ENCODE measurements at regions not wholly inside any gene's neighbourhood (a gene's known extent, or its start where the extent isn't known, plus 50 kb on each side); places are given as distances from the start of the nearest gene placed in this dataset.

DNA sequence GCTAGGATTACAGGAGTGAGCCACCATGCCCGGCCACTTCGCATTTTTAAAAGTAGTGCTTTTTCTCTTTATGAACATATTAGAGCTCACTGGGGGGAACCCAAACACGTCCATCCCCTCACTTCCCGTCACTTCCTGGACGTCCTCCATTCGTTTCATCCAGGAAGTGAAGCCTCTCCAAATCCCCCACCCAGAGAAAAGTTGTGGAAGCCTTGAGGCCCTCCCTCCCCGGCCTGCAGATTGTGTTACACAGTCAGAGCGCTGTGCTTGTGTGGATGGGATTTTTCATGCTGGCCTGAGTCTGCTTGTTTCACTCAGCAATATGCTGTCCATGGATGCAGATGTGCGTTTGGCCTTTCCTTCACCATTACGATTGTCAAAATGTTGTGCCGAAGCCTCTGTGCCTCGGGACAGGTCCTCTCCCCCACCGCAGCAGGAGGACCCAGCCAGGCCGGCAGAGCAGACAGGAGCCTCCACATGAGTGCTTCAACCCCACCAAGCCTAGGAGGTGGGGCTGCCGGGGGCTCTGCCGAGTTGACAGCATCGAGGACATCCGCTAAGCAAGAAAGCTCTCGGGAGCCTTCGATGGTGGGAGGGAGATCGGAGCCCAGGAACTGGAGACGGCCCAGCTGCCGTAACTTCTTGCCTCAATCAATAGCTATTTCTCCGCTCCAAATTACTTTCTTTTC is 121.6 kb upstream of the PPP1R26 start:
- TF ChIP-seq, protein P1, sequence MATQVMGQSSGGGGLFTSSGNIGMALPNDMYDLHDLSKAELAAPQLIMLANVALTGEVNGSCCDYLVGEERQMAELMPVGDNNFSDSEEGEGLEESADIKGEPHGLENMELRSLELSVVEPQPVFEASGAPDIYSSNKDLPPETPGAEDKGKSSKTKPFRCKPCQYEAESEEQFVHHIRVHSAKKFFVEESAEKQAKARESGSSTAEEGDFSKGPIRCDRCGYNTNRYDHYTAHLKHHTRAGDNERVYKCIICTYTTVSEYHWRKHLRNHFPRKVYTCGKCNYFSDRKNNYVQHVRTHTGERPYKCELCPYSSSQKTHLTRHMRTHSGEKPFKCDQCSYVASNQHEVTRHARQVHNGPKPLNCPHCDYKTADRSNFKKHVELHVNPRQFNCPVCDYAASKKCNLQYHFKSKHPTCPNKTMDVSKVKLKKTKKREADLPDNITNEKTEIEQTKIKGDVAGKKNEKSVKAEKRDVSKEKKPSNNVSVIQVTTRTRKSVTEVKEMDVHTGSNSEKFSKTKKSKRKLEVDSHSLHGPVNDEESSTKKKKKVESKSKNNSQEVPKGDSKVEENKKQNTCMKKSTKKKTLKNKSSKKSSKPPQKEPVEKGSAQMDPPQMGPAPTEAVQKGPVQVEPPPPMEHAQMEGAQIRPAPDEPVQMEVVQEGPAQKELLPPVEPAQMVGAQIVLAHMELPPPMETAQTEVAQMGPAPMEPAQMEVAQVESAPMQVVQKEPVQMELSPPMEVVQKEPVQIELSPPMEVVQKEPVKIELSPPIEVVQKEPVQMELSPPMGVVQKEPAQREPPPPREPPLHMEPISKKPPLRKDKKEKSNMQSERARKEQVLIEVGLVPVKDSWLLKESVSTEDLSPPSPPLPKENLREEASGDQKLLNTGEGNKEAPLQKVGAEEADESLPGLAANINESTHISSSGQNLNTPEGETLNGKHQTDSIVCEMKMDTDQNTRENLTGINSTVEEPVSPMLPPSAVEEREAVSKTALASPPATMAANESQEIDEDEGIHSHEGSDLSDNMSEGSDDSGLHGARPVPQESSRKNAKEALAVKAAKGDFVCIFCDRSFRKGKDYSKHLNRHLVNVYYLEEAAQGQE (IDR thresholded peaks at IDR 0.05; ENCODE audit: insufficient read depth in 1 of 2, low read depth in 2 of 2, low read length in 2 of 2) = no peak
- no peak for TF ChIP-seq SIN3A (IDR thresholded peaks at IDR 0.05; ENCODE audit: borderline replicate concordance, insufficient read depth, low read length)
- TF ChIP-seq POLR2AphosphoS5 (IDR thresholded peaks at IDR 0.05; ENCODE audit: low read depth, low read length) = no peak
- no peak for TF ChIP-seq TAF1 (IDR thresholded peaks at IDR 0.05; ENCODE audit: borderline replicate concordance, insufficient read depth, low read length)
